ENCODE measurements at regions not wholly inside any gene's neighbourhood (a gene's known extent, or its start where the extent isn't known, plus 50 kb on each side); places are given as distances from the start of the nearest gene placed in this dataset.

DNA sequence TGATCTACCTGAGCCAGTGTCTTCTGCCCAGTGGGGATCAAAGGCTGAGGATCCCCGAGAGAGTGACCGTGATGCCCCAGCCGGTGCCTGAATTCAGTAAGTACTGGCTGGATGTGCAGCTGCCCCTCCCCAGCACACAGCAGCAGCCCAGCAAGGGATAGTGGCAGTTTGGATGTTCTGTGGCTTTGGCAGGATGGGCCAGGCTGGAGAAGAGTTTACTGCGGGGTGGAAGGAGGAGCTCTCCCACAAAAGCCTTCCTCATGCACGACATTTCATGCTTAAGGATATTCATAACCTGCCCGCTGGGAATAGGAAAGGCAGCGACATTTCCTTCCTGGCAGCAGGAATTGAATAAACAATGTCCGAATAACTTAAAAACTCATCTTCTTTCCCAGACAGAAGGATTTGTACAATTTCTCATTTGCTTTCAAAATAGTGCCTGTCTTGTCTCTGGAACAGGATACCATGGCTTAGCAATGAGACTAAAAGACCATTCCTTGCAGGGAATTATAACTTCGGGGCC is 135.6 kb upstream of the PRMT8 start:
- TF ChIP-seq, protein P1, sequence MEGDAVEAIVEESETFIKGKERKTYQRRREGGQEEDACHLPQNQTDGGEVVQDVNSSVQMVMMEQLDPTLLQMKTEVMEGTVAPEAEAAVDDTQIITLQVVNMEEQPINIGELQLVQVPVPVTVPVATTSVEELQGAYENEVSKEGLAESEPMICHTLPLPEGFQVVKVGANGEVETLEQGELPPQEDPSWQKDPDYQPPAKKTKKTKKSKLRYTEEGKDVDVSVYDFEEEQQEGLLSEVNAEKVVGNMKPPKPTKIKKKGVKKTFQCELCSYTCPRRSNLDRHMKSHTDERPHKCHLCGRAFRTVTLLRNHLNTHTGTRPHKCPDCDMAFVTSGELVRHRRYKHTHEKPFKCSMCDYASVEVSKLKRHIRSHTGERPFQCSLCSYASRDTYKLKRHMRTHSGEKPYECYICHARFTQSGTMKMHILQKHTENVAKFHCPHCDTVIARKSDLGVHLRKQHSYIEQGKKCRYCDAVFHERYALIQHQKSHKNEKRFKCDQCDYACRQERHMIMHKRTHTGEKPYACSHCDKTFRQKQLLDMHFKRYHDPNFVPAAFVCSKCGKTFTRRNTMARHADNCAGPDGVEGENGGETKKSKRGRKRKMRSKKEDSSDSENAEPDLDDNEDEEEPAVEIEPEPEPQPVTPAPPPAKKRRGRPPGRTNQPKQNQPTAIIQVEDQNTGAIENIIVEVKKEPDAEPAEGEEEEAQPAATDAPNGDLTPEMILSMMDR (IDR thresholded peaks at IDR 0.05; ENCODE audit: low read depth, low read length) = no peak
- TF ChIP-seq EZH2phosphoT487 (IDR thresholded peaks at IDR 0.05; ENCODE audit: low read depth) = no peak
